IMR-90 (cell line): ENCODE measurements at regions not wholly inside any gene's neighbourhood (a gene's known extent, or its start where the extent isn't known, plus 50 kb on each side); places are given as distances from the start of the nearest gene placed in this dataset.

Experiments
- ATAC-seq: fragments of 200-7000 bp; cut with Tn5 transposase; 2 replicates; pipeline ENCODE4 v1.9.1; 2020; ENCODE audit warnings: low read depth, mild to moderate bottlenecking, moderate library complexity
- BruUV-seq: library from RNA; stranded (reverse); fragments of 400-500 nt; replicated peaks from 2 replicates; lab custom pipeline; 2021; lab: Mats Ljungman, UMichigan
- CTCF ChIA-PET: fragments of 300-600 bp; formaldehyde crosslinking; extraction: SDS; loops from one replicate; lab custom pipeline; 2021; ENCODE audit warnings: antibody characterized with exemption; lab: Yijun Ruan, JAX
- POLR2A ChIA-PET: fragments of 300-600 bp; sonication (Branson Sonifier 250); formaldehyde crosslinking; loops from one replicate; lab custom pipeline; 2022; ENCODE audit warnings: antibody characterized with exemption; ENCODE audit not compliant: unreplicated experiment; lab: Charles Lee
- DNase-seq: peaks from one replicate; pipeline ENCODE4 v3.0.0; 2013
- H2AFZ ChIP-seq: replicated peaks from 2 replicates; pipeline ENCODE3; 2013; ENCODE audit warnings: low read length, mild to moderate bottlenecking; ENCODE audit not compliant: poor library complexity
- H2AK5ac ChIP-seq: 2 replicates; pipeline ENCODE4 v1.6.1; 2013; ENCODE audit warnings: low read depth, low read length, inconsistent platforms
- H2AK9ac ChIP-seq: replicated peaks from 2 replicates; pipeline ENCODE3; 2013; ENCODE audit warnings: mild to moderate bottlenecking, low read depth, low read length, moderate library complexity; ENCODE audit not compliant: poor library complexity
- H2BK120ac ChIP-seq: 2 replicates; pipeline ENCODE4 v1.6.1; 2013; ENCODE audit warnings: low read depth, low read length, inconsistent platforms
- H2BK15ac ChIP-seq: 3 replicates; pipeline ENCODE4 v1.6.1; 2013; ENCODE audit warnings: low read depth, low read length, inconsistent platforms
- H2BK20ac ChIP-seq: 2 replicates; pipeline ENCODE4 v1.6.1; 2013; ENCODE audit warnings: low read depth, mild to moderate bottlenecking, inconsistent platforms, low read length, moderate library complexity
- H2BK5ac ChIP-seq: 2 replicates; pipeline ENCODE4 v1.6.1; 2013; ENCODE audit warnings: mild to moderate bottlenecking, low read depth, low read length, inconsistent platforms; ENCODE audit not compliant: poor library complexity, severe bottlenecking
- H3K14ac ChIP-seq: replicated peaks from 2 replicates; pipeline ENCODE4 v1.6.1; 2013; ENCODE audit warnings: low read depth, low read length, inconsistent platforms
- H3K18ac ChIP-seq: 2 replicates; pipeline ENCODE4 v1.6.1; 2013; ENCODE audit warnings: low read depth, low read length, control low read depth
- H3K23ac ChIP-seq: 2 replicates; pipeline ENCODE4 v1.6.1; 2013; ENCODE audit warnings: low read depth, low read length, inconsistent platforms
- H3K27ac ChIP-seq: 2 replicates; pipeline ENCODE4 v1.5.1; 2013; ENCODE audit warnings: mild to moderate bottlenecking, control low read depth, low read length; ENCODE audit not compliant: insufficient read depth
- H3K27me3 ChIP-seq: 2 replicates; pipeline ENCODE4 v1.6.1; 2013; ENCODE audit warnings: low read length; ENCODE audit not compliant: control insufficient read depth, insufficient read depth
- H3K36me3 ChIP-seq: 2 replicates; pipeline ENCODE4 v1.6.1; 2013; ENCODE audit warnings: low read length, mixed read lengths; ENCODE audit not compliant: control insufficient read depth, insufficient read depth
- H3K4ac ChIP-seq: 2 replicates; pipeline ENCODE4 v1.6.1; 2013; ENCODE audit warnings: low read depth, low read length, inconsistent platforms
- H3K4me1 ChIP-seq: 2 replicates; pipeline ENCODE4 v1.6.1; 2013; ENCODE audit warnings: low read length, mixed read lengths; ENCODE audit not compliant: control insufficient read depth, insufficient read depth
- H3K4me2 ChIP-seq: 2 replicates; pipeline ENCODE4 v1.6.1; 2013; ENCODE audit warnings: low read depth, mild to moderate bottlenecking, control low read depth, low read length, moderate library complexity
- H3K4me3 ChIP-seq: 2 replicates; pipeline ENCODE4 v1.5.1; 2013; ENCODE audit warnings: low read depth, mild to moderate bottlenecking, control low read depth, low read length, moderate library complexity; ENCODE audit not compliant: insufficient read depth
- H3K56ac ChIP-seq: 2 replicates; pipeline ENCODE4 v1.6.1; 2013; ENCODE audit warnings: low read length, inconsistent platforms; ENCODE audit not compliant: insufficient read depth; ENCODE audit errors: extremely low read depth
- H3K79me1 ChIP-seq, 2 experiments: 2 replicates each; pipeline ENCODE4 v1.6.1; 2013; ENCODE audit warnings: low read length in 2 of 2, inconsistent platforms in 1 of 2, low read depth in 1 of 2
- H3K9ac ChIP-seq: 2 replicates; pipeline ENCODE4 v1.6.1; 2013; ENCODE audit warnings: low read depth, low read length, control low read depth
- H3K9me1 ChIP-seq: 2 replicates; pipeline ENCODE4 v1.6.1; 2013; ENCODE audit warnings: low read length, inconsistent platforms; ENCODE audit not compliant: insufficient read depth
- H3K9me3 ChIP-seq: 2 replicates; pipeline ENCODE4 v1.6.1; 2013; ENCODE audit warnings: low read length; ENCODE audit not compliant: control insufficient read depth, insufficient read depth
- H4K20me1 ChIP-seq: 2 replicates; pipeline ENCODE4 v1.6.1; 2013; ENCODE audit warnings: low read length, inconsistent platforms; ENCODE audit not compliant: insufficient read depth
- H4K5ac ChIP-seq: 2 replicates; pipeline ENCODE4 v1.6.1; 2013; ENCODE audit warnings: mild to moderate bottlenecking, low read depth, low read length, control low read depth
- H4K8ac ChIP-seq, 2 experiments: 2 replicates each; pipeline ENCODE4 v1.6.1; 2013; ENCODE audit warnings: low read depth in 2 of 2, low read length in 2 of 2, control low read depth in 1 of 2, inconsistent platforms in 1 of 2
- H4K91ac ChIP-seq: 2 replicates; pipeline ENCODE4 v1.6.1; 2013; ENCODE audit warnings: low read depth, low read length, inconsistent platforms; ENCODE audit not compliant: insufficient read depth
- BHLHE40 ChIP-seq: fragments of 150-350 bp; IDR thresholded peaks from 2 replicates; pipeline ENCODE4 v1.6.1; 2016; ENCODE audit warnings: mild to moderate bottlenecking, low read depth, low read length
- CHD1 ChIP-seq: IDR thresholded peaks from 2 replicates; pipeline ENCODE4 v1.6.1; 2012; ENCODE audit warnings: low read depth, low read length, improper control_type of control experiment
- FOS ChIP-seq: fragments of 150-350 bp; IDR thresholded peaks from 2 replicates; pipeline ENCODE4 v1.6.1; 2016; ENCODE audit warnings: low read depth, low read length
- MAFK ChIP-seq: IDR thresholded peaks from 2 replicates; pipeline ENCODE4 v1.6.1; 2012; ENCODE audit warnings: low read depth, low read length, improper control_type of control experiment
- MAZ ChIP-seq: IDR thresholded peaks from 2 replicates; pipeline ENCODE4 v1.6.1; 2012; ENCODE audit warnings: low read depth, mild to moderate bottlenecking, low read length, improper control_type of control experiment, moderate library complexity, borderline replicate concordance
- MXI1 ChIP-seq: IDR thresholded peaks from 2 replicates; pipeline ENCODE4 v1.6.1; 2012; ENCODE audit warnings: low read depth, mild to moderate bottlenecking, low read length, moderate library complexity, borderline replicate concordance
- NFE2L2 ChIP-seq: fragments of 150-350 bp; IDR thresholded peaks from 2 replicates; pipeline ENCODE4 v1.6.1; 2016; ENCODE audit warnings: low read depth, mild to moderate bottlenecking, low read length
- POLR2A ChIP-seq: IDR thresholded peaks from 2 replicates; pipeline ENCODE4 v1.6.1; 2012; ENCODE audit warnings: mild to moderate bottlenecking, low read depth, low read length
- RAD21 ChIP-seq: IDR thresholded peaks from 2 replicates; pipeline ENCODE4 v1.6.1; 2012; ENCODE audit warnings: low read length, improper control_type of control experiment
- RCOR1 ChIP-seq: IDR thresholded peaks from 2 replicates; pipeline ENCODE4 v1.6.1; 2012; ENCODE audit warnings: mild to moderate bottlenecking, low read length, improper control_type of control experiment; ENCODE audit not compliant: insufficient replicate concordance
- RFX5 ChIP-seq: IDR thresholded peaks from 2 replicates; pipeline ENCODE4 v1.8.0; 2012; ENCODE audit warnings: low read depth, mild to moderate bottlenecking, low read length, moderate library complexity
- SMC3 ChIP-seq: fragments of 150-350 bp; IDR thresholded peaks from 2 replicates; pipeline ENCODE4 v1.6.1; 2016; ENCODE audit warnings: low read depth, mild to moderate bottlenecking, antibody characterized with exemption, low read length, moderate library complexity
- dilution Hi-C: fragments of 300-500 bp; cut with HindIII; formaldehyde crosslinking; loops from one replicate; pipeline ENCODE4 v1.14.3; 2018; ENCODE audit warnings: low sequenced_read_pairs; ENCODE audit not compliant: unreplicated experiment
- in situ Hi-C: fragments of 300-500 bp; cut with MboI; formaldehyde crosslinking; loops from 3 replicates; pipeline ENCODE4 v1.14.3; 2019; ENCODE audit warnings: low sequenced_read_pairs, inconsistent platforms, mixed read lengths
- intact Hi-C: fragments of 100-400 bp; cut with micrococcal nuclease; formaldehyde crosslinking; loops from 2 replicates; pipeline ENCODE4 v1.10.0; 2022
- TF ChIP-seq, protein P1 (sequence below): fragments of 150-350 bp; IDR thresholded peaks from 2 replicates; pipeline ENCODE4 v1.6.1; 2017; ENCODE audit warnings: mild to moderate bottlenecking, antibody characterized with exemption, low read length, low read depth
- TF ChIP-seq, protein P2 (sequence below): conservative IDR thresholded peaks from 2 replicates; pipeline ENCODE4 v1.5.1; 2012; ENCODE audit warnings: mild to moderate bottlenecking, low read depth, low read length, improper control_type of control experiment
- TF ChIP-seq, protein P3 (sequence below): fragments of 150-350 bp; IDR thresholded peaks from 2 replicates; pipeline ENCODE4 v1.6.1; 2016; ENCODE audit warnings: low read depth, mild to moderate bottlenecking, low read length, moderate library complexity, borderline replicate concordance

DNA sequence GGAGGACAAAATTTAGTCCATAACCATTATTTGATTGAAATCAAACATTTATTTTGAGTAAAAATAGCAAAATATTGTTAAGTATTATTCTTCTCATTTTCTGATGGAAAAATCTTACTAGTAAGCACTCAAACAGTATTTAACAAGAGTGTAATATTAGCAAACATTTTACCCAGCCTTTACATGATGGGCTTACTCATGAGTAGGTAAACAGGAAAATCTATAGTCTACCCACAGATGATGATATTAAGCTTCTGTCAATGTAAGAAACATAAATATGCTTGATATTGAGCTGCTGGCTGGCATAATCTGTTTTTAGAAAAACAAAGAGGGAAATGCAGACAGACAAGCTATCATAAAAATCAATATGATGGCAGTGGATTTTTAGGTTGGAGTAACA, 418.5 kb upstream of the COX7C start:
- Histone ChIP-seq H3K9me1 (no peaks in the 10 kb centered on the region), H3K14ac (no peak overlapping the region), H3K56ac (no peak overlapping the region), H3K4me1 (no peaks in the 10 kb centered on the region), H3K4ac (no peak overlapping the region), H2BK120ac (no peak overlapping the region), H3K79me1 (no peaks in the 10 kb centered on the region), H3K27me3 (no peaks in the 10 kb centered on the region), H2BK15ac (no peak overlapping the region), H2AK5ac (no peak overlapping the region), H3K18ac (no peak overlapping the region), H3K9ac (no peak overlapping the region), H3K4me2 (no peak overlapping the region), H3K9me3 (0 out of 2 replicates have a peak, but pooled peaks cover 2% of the 10 kb centered on the region), H3K4me3 (no peak overlapping the region), H2AFZ (no peak overlapping the region), H3K23ac (no peak overlapping the region), H4K20me1 (no peaks in the 10 kb centered on the region), H4K5ac (no peak overlapping the region), H3K36me3 (no peaks in the 10 kb centered on the region), H3K27ac (no peak overlapping the region), H2BK5ac (no peak overlapping the region), H4K91ac (no peak overlapping the region), H2BK20ac (no peak overlapping the region), H2AK9ac (no peak overlapping the region), H4K8ac (no peak overlapping the region)
- ATAC-seq (no peak), DNase-seq (no peak)
- intact Hi-C loops (no loop called here), dilution Hi-C loops (no loop called here), in situ Hi-C loops (no loop called here)
- ChIA-PET POLR2A (no interaction called here), CTCF (no interaction called here)
- TF ChIP-seq POLR2A, result no peak
- no peak for TF ChIP-seq MAZ
- no peak for TF ChIP-seq CHD1
- TF ChIP-seq, protein P1, sequence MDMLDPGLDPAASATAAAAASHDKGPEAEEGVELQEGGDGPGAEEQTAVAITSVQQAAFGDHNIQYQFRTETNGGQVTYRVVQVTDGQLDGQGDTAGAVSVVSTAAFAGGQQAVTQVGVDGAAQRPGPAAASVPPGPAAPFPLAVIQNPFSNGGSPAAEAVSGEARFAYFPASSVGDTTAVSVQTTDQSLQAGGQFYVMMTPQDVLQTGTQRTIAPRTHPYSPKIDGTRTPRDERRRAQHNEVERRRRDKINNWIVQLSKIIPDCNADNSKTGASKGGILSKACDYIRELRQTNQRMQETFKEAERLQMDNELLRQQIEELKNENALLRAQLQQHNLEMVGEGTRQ, result no peak
- no peak for TF ChIP-seq SMC3
- no peak for TF ChIP-seq RFX5
- TF ChIP-seq MAFK, result no peak
- TF ChIP-seq, protein P2, sequence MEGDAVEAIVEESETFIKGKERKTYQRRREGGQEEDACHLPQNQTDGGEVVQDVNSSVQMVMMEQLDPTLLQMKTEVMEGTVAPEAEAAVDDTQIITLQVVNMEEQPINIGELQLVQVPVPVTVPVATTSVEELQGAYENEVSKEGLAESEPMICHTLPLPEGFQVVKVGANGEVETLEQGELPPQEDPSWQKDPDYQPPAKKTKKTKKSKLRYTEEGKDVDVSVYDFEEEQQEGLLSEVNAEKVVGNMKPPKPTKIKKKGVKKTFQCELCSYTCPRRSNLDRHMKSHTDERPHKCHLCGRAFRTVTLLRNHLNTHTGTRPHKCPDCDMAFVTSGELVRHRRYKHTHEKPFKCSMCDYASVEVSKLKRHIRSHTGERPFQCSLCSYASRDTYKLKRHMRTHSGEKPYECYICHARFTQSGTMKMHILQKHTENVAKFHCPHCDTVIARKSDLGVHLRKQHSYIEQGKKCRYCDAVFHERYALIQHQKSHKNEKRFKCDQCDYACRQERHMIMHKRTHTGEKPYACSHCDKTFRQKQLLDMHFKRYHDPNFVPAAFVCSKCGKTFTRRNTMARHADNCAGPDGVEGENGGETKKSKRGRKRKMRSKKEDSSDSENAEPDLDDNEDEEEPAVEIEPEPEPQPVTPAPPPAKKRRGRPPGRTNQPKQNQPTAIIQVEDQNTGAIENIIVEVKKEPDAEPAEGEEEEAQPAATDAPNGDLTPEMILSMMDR, result no peak
- TF ChIP-seq, protein P3, sequence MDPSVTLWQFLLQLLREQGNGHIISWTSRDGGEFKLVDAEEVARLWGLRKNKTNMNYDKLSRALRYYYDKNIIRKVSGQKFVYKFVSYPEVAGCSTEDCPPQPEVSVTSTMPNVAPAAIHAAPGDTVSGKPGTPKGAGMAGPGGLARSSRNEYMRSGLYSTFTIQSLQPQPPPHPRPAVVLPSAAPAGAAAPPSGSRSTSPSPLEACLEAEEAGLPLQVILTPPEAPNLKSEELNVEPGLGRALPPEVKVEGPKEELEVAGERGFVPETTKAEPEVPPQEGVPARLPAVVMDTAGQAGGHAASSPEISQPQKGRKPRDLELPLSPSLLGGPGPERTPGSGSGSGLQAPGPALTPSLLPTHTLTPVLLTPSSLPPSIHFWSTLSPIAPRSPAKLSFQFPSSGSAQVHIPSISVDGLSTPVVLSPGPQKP, result no peak
- no peak for TF ChIP-seq RAD21
- TF ChIP-seq FOS, result no peak
- TF ChIP-seq RCOR1, result no peak
- TF ChIP-seq MXI1, result no peak
- TF ChIP-seq NFE2L2, result no peak
- TF ChIP-seq BHLHE40, result no peak
- no TSS peak for BruUV-seq
